Brain microvascular endothelial cell (primary cell): ENCODE measurements at regions not wholly inside any gene's neighbourhood (a gene's known extent, or its start where the extent isn't known, plus 50 kb on each side); places are given as distances from the start of the nearest gene placed in this dataset.

Source experiments
- DNase-seq: peaks from one replicate; pipeline ENCODE4 v3.0.0-alpha.2; 2020
- H3K27ac ChIP-seq: fragments of 250-450 bp; sonication (Bioruptor Pico); 2 replicates; pipeline ENCODE4 v1.5.1; 2020; ENCODE audit warnings: mild to moderate bottlenecking, moderate library complexity
- H3K27me3 ChIP-seq: fragments of 250-450 bp; sonication (Bioruptor Pico); replicated peaks from 2 replicates; pipeline ENCODE4 v1.5.1; 2020; ENCODE audit warnings: mild to moderate bottlenecking
- H3K36me3 ChIP-seq: fragments of 250-450 bp; sonication (Bioruptor Pico); replicated peaks from 2 replicates; pipeline ENCODE4 v1.5.1; 2020; ENCODE audit warnings: mild to moderate bottlenecking
- H3K4me3 ChIP-seq: 2 replicates; pipeline ENCODE4 v1.5.1; 2011; ENCODE audit warnings: low read depth, mild to moderate bottlenecking, control low read depth, low read length, moderate library complexity
- in situ Hi-C: cut with HindIII; loops from 2 replicates; pipeline ENCODE4 v1.10.0; 2017; ENCODE audit warnings: low sequenced_read_pairs, low pct_ligation_motif_present
- TF ChIP-seq, protein P1 (sequence below): IDR thresholded peaks from 2 replicates; pipeline ENCODE4 v1.5.1; 2011; ENCODE audit warnings: low read depth, mild to moderate bottlenecking, moderate library complexity, low read length, control low read depth, inconsistent platforms; ENCODE audit errors: missing control alignments

GRCh38 chr18:75782826-75783225 lies 355.3 kb upstream of the SMIM21 start:
- H3K36me3 ChIP-seq: no peaks in the 10 kb centered on the region
- no peak overlapping the region for H3K27ac ChIP-seq
- TF ChIP-seq, protein P1, sequence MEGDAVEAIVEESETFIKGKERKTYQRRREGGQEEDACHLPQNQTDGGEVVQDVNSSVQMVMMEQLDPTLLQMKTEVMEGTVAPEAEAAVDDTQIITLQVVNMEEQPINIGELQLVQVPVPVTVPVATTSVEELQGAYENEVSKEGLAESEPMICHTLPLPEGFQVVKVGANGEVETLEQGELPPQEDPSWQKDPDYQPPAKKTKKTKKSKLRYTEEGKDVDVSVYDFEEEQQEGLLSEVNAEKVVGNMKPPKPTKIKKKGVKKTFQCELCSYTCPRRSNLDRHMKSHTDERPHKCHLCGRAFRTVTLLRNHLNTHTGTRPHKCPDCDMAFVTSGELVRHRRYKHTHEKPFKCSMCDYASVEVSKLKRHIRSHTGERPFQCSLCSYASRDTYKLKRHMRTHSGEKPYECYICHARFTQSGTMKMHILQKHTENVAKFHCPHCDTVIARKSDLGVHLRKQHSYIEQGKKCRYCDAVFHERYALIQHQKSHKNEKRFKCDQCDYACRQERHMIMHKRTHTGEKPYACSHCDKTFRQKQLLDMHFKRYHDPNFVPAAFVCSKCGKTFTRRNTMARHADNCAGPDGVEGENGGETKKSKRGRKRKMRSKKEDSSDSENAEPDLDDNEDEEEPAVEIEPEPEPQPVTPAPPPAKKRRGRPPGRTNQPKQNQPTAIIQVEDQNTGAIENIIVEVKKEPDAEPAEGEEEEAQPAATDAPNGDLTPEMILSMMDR: no peak
- H3K4me3 ChIP-seq: no peak overlapping the region
- in situ Hi-C loops: no loop called here
- no peak for DNase-seq
- H3K27me3 ChIP-seq: no peaks in the 10 kb centered on the region

DNA sequence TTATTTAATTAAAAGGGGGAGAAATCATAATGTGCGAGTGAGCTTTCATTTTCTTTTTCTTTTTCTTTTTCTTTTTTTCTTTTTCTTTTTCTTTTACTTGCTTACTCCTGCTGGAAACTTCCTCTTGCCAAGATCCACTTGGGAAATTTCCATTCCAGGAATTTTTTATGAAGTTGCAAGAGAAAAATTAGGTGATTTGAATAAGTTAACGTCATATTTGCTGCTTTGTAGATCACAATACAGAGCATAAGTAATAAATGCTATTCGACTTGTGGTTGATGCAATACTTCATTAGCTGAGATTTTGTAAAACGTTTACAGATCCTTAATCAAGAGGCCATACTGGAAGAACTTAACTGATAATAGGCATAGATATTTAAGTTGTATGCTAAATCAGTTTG lies 354.7 kb upstream of the SMIM21 start:
- no peak overlapping the region for H3K27ac ChIP-seq
- no peak for DNase-seq
- no peaks in the 10 kb centered on the region for H3K36me3 ChIP-seq
- H3K4me3 ChIP-seq: no peak overlapping the region
- in situ Hi-C loops: no loop called here
- no peaks in the 10 kb centered on the region for H3K27me3 ChIP-seq
- TF ChIP-seq, protein P1: no peak

DNA sequence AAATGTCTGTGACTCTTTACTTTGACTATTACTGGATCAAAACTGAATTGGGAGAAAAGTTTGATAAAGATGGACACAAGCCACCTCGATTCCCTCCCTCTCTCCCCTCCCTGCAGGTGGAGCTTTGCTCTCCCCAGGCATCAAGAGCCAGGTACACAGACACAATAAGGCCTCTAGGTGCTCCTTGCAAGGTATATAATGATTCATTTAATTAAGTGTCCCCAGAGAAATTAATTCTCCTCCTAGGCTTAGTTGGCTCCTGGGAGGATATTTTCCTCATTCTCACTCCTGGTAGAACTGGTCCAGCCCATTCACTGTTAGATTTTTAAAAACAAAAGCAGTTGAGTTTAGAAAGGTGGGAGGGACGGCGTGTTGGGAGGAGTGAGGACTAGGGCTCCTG lies 352.4 kb upstream of the SMIM21 start:
- TF ChIP-seq, protein P1: no peak
- Histone ChIP-seq H3K4me3 (no peak overlapping the region), H3K36me3 (no peaks in the 10 kb centered on the region), H3K27ac (no peak overlapping the region), H3K27me3 (no peaks in the 10 kb centered on the region)
- in situ Hi-C loops: no loop called here
- DNase-seq: no peak

DNA sequence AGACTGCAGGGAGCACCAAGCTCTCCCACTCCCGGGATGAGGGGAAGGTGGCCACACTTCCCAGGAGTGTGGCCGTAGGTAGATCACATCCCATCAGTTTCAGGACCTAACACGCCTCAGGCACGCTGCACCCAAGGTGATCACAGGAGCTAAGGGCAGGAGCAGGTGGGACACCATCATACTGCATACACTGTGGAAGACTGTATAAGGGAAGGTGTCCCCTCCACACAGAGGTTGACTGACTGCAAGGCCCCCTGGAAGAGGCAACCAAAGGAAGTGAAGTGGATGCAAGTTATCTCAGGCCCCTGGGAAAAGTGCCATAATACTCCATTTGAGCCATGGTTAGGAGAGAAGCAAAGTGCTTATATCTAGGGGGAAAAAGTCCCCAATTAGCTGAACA lies 351.9 kb upstream of the SMIM21 start:
- Histone ChIP-seq H3K36me3 (no peaks in the 10 kb centered on the region), H3K4me3 (no peak overlapping the region), H3K27ac (no peak overlapping the region), H3K27me3 (no peaks in the 10 kb centered on the region)
- DNase-seq: no peak
- in situ Hi-C loops: no loop called here
- TF ChIP-seq, protein P1: no peak

DNA sequence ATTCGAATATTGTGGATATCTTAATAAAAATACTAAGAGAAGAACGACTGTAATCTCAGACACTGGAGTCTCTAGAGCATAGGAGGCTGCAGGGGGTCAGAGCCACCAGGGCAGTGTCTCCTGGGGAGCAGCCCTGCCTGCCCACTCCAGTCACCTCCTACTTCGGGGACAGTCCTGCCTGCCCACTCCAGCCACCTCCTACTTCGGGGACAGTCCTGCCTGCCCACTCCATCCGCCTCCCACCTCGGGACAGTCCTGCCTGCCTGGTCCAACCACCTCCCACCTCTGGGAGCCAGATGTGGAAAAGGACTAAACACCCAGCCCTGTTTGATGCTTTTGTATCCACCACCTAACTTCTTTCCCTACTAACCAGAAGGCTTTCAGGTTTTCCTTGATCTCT lies 350.1 kb upstream of the SMIM21 start:
- DNase-seq: no peak
- H3K27me3 ChIP-seq: no peaks in the 10 kb centered on the region
- in situ Hi-C loops: no loop called here
- H3K36me3 ChIP-seq: no peaks in the 10 kb centered on the region
- H3K27ac ChIP-seq: no peak overlapping the region
- TF ChIP-seq, protein P1: no peak
- H3K4me3 ChIP-seq: no peak overlapping the region

DNA sequence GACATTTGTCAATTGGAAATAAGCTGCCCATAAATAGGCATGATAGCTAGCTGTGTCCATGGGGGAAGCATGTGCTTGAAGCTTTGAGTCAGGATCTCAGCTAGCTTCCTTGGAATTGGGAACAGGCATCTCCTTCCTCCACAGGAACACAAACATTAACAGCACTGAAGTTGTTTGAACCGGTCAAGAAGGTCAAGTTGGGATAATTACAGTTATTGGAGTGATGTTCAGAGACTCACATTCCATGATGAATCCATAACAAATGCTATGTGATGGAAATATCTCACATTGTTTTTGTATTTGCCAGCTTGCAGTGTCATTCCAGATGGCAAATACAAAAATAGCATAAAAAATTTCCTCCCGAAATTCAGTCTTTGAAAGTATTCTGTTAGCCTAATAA lies 347.6 kb upstream of the SMIM21 start:
- no peaks in the 10 kb centered on the region for H3K27me3 ChIP-seq
- H3K27ac ChIP-seq: no peak overlapping the region
- H3K36me3 ChIP-seq: no peaks in the 10 kb centered on the region
- DNase-seq: no peak
- TF ChIP-seq, protein P1: no peak
- H3K4me3 ChIP-seq: no peak overlapping the region
- in situ Hi-C loops: no loop called here
